Type B pancreatic cell (in vitro differentiated cells): ENCODE measurements at regions not wholly inside any gene's neighbourhood (a gene's known extent, or its start where the extent isn't known, plus 50 kb on each side); places are given as distances from the start of the nearest gene placed in this dataset.

ENCODE experiments used
- DNase-seq: peaks from one replicate; pipeline ENCODE4 v3.0.0; 2021; ENCODE audit warnings: mixed read lengths; ENCODE audit not compliant: unreplicated experiment; ENCODE audit errors: extremely low spot score
- H3K27ac Mint-ChIP-seq: 2 replicates; pipeline ENCODE4 v1.8.0; 2021; ENCODE audit warnings: mild to moderate bottlenecking, mixed read lengths
- H3K27me3 Mint-ChIP-seq: 2 replicates; pipeline ENCODE4 v1.8.0; 2021; ENCODE audit warnings: mixed read lengths
- H3K36me3 Mint-ChIP-seq: 2 replicates; pipeline ENCODE4 v1.8.0; 2021; ENCODE audit warnings: mixed read lengths
- H3K4me1 Mint-ChIP-seq: one replicate; pipeline ENCODE4 v1.8.0; 2021; ENCODE audit warnings: mixed read lengths; ENCODE audit not compliant: unreplicated experiment
- H3K4me3 Mint-ChIP-seq: 2 replicates; pipeline ENCODE4 v1.8.0; 2021; ENCODE audit warnings: mild to moderate bottlenecking, mixed read lengths
- H3K9me3 Mint-ChIP-seq: 2 replicates; pipeline ENCODE4 v1.8.0; 2021; ENCODE audit warnings: mixed read lengths
- TF ChIP-seq, protein P1 (sequence below): fragments of 200-600 bp; sonication (generic); conservative IDR thresholded peaks from 2 replicates; pipeline ENCODE4 v1.5.0; 2021; ENCODE audit warnings: antibody characterized with exemption, mild to moderate bottlenecking

GRCh38 chr22:45101515-45102227, 62.1 kb upstream of the NUP50 start:
- H3K27ac Mint-ChIP-seq = no peak overlapping the region
- H3K27me3 Mint-ChIP-seq = peaks cover 36% of the 10 kb centered on the region
- TF ChIP-seq, protein P1, sequence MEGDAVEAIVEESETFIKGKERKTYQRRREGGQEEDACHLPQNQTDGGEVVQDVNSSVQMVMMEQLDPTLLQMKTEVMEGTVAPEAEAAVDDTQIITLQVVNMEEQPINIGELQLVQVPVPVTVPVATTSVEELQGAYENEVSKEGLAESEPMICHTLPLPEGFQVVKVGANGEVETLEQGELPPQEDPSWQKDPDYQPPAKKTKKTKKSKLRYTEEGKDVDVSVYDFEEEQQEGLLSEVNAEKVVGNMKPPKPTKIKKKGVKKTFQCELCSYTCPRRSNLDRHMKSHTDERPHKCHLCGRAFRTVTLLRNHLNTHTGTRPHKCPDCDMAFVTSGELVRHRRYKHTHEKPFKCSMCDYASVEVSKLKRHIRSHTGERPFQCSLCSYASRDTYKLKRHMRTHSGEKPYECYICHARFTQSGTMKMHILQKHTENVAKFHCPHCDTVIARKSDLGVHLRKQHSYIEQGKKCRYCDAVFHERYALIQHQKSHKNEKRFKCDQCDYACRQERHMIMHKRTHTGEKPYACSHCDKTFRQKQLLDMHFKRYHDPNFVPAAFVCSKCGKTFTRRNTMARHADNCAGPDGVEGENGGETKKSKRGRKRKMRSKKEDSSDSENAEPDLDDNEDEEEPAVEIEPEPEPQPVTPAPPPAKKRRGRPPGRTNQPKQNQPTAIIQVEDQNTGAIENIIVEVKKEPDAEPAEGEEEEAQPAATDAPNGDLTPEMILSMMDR = peak; percentile 66
- no peaks in the 10 kb centered on the region for H3K36me3 Mint-ChIP-seq
- DNase-seq = no peak
- peaks cover 7% of the 10 kb centered on the region for H3K9me3 Mint-ChIP-seq
- no peaks in the 10 kb centered on the region for H3K4me1 Mint-ChIP-seq
- no peak overlapping the region for H3K4me3 Mint-ChIP-seq

DNA sequence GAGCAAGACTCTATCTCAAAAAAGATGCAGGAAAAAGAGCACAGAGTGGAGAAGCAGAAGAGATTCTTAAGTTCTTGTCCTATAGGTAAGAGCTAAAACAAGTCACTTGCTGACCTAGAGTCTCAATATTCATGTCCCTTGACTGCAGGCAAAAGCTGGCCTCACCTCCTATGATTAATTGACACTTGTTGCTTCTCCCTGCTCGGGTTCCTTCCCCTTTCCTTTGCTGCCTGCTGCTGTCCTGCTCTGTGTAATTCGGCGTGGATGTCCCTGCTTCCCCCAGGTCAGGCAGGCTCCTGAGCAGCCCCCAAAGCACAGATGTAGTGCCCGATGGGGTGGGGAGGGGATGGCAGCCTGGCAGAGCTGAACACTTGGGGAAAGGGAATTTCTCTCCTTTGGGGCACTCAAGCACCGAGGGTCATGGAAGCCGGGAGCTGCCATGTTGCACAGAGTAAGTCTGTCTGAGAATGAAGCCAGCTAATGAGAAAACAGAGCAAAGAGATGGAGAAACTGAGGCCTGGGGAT, 60.8 kb upstream of the NUP50 start:
- Mint-ChIP-seq H3K27ac (no peak overlapping the region), H3K4me3 (no peak overlapping the region), H3K4me1 (no peaks in the 10 kb centered on the region), H3K9me3 (peaks cover 7% of the 10 kb centered on the region), H3K27me3 (peaks cover 34% of the 10 kb centered on the region), H3K36me3 (no peaks in the 10 kb centered on the region)
- no peak for DNase-seq
- TF ChIP-seq, protein P1 = no peak

- Mint-ChIP-seq H3K9me3 (peaks cover 7% of the 10 kb centered on the region), H3K27me3 (peaks cover 33% of the 10 kb centered on the region), H3K4me3 (no peak overlapping the region), H3K27ac (no peak overlapping the region), H3K36me3 (no peaks in the 10 kb centered on the region), H3K4me1 (no peaks in the 10 kb centered on the region)
- TF ChIP-seq, protein P1 = peak; percentile 28
- DNase-seq = no peak
Measured at GRCh38 chr22:45103756-45104155, 60.0 kb upstream of the NUP50 start.

DNA sequence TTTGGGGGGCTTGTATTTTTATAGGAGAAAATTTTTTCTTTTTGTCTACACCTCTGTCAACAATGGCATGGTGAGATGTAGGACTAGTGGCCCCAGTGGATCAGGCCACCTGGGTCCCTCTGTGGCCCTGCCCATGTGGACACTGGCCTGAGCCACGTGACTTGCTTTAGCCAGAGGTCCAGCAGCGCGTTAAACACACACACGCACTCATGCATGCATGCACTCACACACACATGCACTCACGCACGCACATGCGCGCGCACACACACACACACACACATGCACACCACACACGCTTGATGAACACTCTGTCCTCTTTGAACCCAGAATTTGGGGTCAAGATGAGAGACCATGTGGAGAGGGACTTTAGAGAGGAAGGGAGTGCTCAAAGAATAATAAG, 59.4 kb upstream of the NUP50 start:
- TF ChIP-seq, protein P1 = no peak
- H3K36me3 Mint-ChIP-seq = no peaks in the 10 kb centered on the region
- H3K4me3 Mint-ChIP-seq = no peak overlapping the region
- no peaks in the 10 kb centered on the region for H3K4me1 Mint-ChIP-seq
- H3K27me3 Mint-ChIP-seq = peaks cover 33% of the 10 kb centered on the region
- no peak overlapping the region for H3K27ac Mint-ChIP-seq
- DNase-seq = no peak
- peaks cover 7% of the 10 kb centered on the region for H3K9me3 Mint-ChIP-seq

- H3K27ac Mint-ChIP-seq = peak overlapping the region; percentile 94
- H3K9me3 Mint-ChIP-seq = peaks cover 7% of the 10 kb centered on the region
- no peaks in the 10 kb centered on the region for H3K4me1 Mint-ChIP-seq
- H3K27me3 Mint-ChIP-seq = peaks cover 30% of the 10 kb centered on the region
- no peaks in the 10 kb centered on the region for H3K36me3 Mint-ChIP-seq
- H3K4me3 Mint-ChIP-seq = peak overlapping the region; percentile 27
- DNase-seq = no peak
- TF ChIP-seq, protein P1 = no peak
Measured at GRCh38 chr22:45105281-45105702, 58.4 kb upstream of the NUP50 start.
